ENCODE measurements at regions not wholly inside any gene's neighbourhood (a gene's known extent, or its start where the extent isn't known, plus 50 kb on each side); places are given as distances from the start of the nearest gene placed in this dataset.

DNA sequence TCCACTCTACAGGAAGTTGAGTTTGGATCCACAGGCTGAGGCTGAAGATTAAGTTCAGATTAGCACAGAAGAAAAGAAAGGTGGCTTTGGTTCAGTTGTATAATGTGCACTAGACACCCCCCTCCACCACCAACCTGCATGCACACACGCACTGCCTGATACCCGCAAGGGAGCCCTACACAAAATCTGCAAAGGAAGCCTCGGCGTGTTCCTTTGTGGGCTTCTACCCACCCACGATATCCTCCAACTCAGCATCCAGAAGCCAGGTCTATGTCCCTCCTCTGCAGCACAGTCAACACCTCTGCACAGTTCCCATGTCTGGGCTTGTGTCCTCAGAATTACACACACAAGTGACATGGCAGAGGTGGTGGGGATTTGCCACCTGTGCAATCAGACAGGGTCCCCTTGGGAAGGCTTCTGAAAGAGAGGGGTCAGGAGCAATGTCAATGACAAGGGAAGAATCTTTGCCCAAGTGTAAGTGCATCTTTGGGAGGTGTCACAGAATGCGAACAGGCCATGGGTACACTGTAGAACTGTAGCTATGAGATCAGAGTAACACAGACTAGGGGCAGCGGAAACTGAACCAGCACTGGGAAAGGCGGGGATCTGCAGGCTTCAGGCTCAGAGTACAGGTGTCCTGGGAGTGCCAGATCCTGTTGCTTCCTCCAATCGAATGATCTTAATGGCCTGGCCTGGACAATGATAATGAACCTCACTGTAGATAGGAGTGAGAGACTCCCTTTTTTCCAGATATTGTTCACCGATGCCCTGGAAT, 148.6 kb upstream of the ETV3 start:
- TF ChIP-seq CTCF (IDR thresholded peaks at IDR 0.05) = no peak
- TF ChIP-seq POLR2A (IDR thresholded peaks at IDR 0.05) = no peak

Measured in testis (tissue), 2 donors.